ENCODE measurements at regions not wholly inside any gene's neighbourhood (a gene's known extent, or its start where the extent isn't known, plus 50 kb on each side); places are given as distances from the start of the nearest gene placed in this dataset.

GRCh38 chr3:64381367-64381766, 156.1 kb upstream of the PRICKLE2 start:
- Mint-ChIP-seq H3K36me3 (ENCODE audit: insufficient read depth) (peaks cover 5% of the 10 kb centered on the region), H3K9me3 (ENCODE audit: low read depth) (peaks cover 6% of the 10 kb centered on the region), H3K27ac (no peak overlapping the region), H3K4me3 (ENCODE audit: low read depth) (no peak overlapping the region), H3K4me1 (ENCODE audit: low read depth) (peaks cover 23% of the 10 kb centered on the region), H3K27me3 (no peaks in the 10 kb centered on the region)
- DNase-seq (ENCODE audit: low spot score, unreplicated experiment), result no peak
- TF ChIP-seq, protein P1, sequence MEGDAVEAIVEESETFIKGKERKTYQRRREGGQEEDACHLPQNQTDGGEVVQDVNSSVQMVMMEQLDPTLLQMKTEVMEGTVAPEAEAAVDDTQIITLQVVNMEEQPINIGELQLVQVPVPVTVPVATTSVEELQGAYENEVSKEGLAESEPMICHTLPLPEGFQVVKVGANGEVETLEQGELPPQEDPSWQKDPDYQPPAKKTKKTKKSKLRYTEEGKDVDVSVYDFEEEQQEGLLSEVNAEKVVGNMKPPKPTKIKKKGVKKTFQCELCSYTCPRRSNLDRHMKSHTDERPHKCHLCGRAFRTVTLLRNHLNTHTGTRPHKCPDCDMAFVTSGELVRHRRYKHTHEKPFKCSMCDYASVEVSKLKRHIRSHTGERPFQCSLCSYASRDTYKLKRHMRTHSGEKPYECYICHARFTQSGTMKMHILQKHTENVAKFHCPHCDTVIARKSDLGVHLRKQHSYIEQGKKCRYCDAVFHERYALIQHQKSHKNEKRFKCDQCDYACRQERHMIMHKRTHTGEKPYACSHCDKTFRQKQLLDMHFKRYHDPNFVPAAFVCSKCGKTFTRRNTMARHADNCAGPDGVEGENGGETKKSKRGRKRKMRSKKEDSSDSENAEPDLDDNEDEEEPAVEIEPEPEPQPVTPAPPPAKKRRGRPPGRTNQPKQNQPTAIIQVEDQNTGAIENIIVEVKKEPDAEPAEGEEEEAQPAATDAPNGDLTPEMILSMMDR (IDR thresholded peaks at IDR 0.05; ENCODE audit: unreplicated experiment), result no peak

GRCh38 chr3:64380546-64380945, 155.3 kb upstream of the PRICKLE2 start:
- TF ChIP-seq, protein P1 (IDR thresholded peaks at IDR 0.05; ENCODE audit: unreplicated experiment), result no peak
- H3K4me1 Mint-ChIP-seq (ENCODE audit: low read depth), result peaks cover 20% of the 10 kb centered on the region
- DNase-seq (ENCODE audit: low spot score, unreplicated experiment), result no peak
- H3K4me3 Mint-ChIP-seq (ENCODE audit: low read depth), result no peak overlapping the region
- no peaks in the 10 kb centered on the region for H3K27me3 Mint-ChIP-seq
- peaks cover 10% of the 10 kb centered on the region for H3K36me3 Mint-ChIP-seq (ENCODE audit: insufficient read depth)
- no peak overlapping the region for H3K27ac Mint-ChIP-seq
- peaks cover 14% of the 10 kb centered on the region for H3K9me3 Mint-ChIP-seq (ENCODE audit: low read depth)

DNA sequence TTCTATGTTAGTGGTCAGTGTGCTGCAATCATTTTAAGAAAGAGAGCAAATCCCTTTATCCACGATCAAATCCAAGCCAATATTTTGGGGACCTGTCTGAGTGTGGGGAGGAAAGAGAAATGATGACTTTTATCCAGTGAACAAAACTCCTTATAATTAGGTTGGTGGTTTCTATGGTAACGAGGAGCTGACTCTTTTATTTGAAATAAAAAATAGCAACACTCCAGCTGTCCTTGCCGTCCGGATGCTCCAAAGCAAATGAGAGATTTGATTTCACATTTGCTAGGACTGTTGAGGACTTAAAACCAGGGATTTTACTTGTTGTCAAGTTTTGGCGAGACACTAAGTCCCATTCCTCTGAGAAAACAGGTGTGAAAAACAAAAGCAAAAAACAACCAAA, 154.0 kb upstream of the PRICKLE2 start:
- Mint-ChIP-seq H3K4me3 (ENCODE audit: low read depth) (no peak overlapping the region), H3K27me3 (no peaks in the 10 kb centered on the region), H3K36me3 (ENCODE audit: insufficient read depth) (peaks cover 12% of the 10 kb centered on the region), H3K9me3 (ENCODE audit: low read depth) (peaks cover 18% of the 10 kb centered on the region), H3K27ac (no peak overlapping the region), H3K4me1 (ENCODE audit: low read depth) (peaks cover 10% of the 10 kb centered on the region)
- TF ChIP-seq, protein P1 (IDR thresholded peaks at IDR 0.05; ENCODE audit: unreplicated experiment), result no peak
- no peak for DNase-seq (ENCODE audit: low spot score, unreplicated experiment)

DNA sequence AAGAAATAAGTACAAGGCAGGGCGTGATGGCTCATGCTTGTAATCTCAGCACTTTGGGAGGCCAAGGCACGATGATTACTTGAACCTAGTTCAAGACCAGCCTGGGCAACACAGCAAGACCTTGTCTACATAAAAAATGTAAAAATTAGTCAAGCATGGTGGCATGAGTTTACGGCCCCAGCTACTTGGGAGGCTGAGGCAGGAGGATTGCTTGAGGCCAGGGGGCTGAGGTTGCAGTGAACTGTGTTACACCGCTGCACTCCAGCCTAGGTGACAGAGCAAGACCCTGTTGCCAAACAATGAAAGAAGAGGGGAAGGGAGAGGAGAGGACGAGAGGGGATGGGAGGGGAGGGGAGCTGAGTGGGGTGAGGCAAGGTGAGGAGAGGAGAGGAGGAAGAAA, 152.7 kb upstream of the PRICKLE2 start:
- H3K27me3 Mint-ChIP-seq, result no peaks in the 10 kb centered on the region
- peaks cover 12% of the 10 kb centered on the region for H3K36me3 Mint-ChIP-seq (ENCODE audit: insufficient read depth)
- TF ChIP-seq, protein P1 (IDR thresholded peaks at IDR 0.05; ENCODE audit: unreplicated experiment), result no peak
- H3K4me1 Mint-ChIP-seq (ENCODE audit: low read depth), result peaks cover 8% of the 10 kb centered on the region
- H3K9me3 Mint-ChIP-seq (ENCODE audit: low read depth), result peaks cover 18% of the 10 kb centered on the region
- H3K27ac Mint-ChIP-seq, result no peak overlapping the region
- no peak for DNase-seq (ENCODE audit: low spot score, unreplicated experiment)
- H3K4me3 Mint-ChIP-seq (ENCODE audit: low read depth), result no peak overlapping the region

DNA sequence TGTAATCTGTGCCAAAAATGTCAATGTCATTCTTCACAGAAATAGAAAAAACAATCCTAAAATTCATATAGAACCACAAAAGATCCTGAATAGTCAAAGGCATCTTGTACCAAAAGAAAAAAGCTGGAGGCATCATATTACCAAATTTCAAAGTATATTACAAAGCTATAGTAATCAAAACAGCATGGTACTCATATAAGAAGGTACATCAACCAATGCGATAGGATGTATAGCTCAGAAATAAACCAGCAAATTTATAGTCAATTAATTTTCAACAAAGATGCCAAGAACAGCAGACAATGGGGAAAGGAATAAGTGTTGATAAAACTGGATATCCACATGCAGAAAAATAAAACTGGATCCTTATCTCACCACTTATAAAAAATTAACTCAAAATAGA, 150.5 kb upstream of the PRICKLE2 start:
- Mint-ChIP-seq H3K4me1 (ENCODE audit: low read depth) (peaks cover under 1% of the 10 kb centered on the region), H3K4me3 (ENCODE audit: low read depth) (no peak overlapping the region), H3K9me3 (ENCODE audit: low read depth) (peaks cover 18% of the 10 kb centered on the region), H3K27ac (no peak overlapping the region), H3K36me3 (ENCODE audit: insufficient read depth) (peaks cover 11% of the 10 kb centered on the region), H3K27me3 (no peaks in the 10 kb centered on the region)
- DNase-seq (ENCODE audit: low spot score, unreplicated experiment), result no peak
- TF ChIP-seq, protein P1 (IDR thresholded peaks at IDR 0.05; ENCODE audit: unreplicated experiment), result no peak

Data from progenitor cell of endocrine pancreas (in vitro differentiated cells).